ENCODE measurements at regions not wholly inside any gene's neighbourhood (a gene's known extent, or its start where the extent isn't known, plus 50 kb on each side); places are given as distances from the start of the nearest gene placed in this dataset.

DNA sequence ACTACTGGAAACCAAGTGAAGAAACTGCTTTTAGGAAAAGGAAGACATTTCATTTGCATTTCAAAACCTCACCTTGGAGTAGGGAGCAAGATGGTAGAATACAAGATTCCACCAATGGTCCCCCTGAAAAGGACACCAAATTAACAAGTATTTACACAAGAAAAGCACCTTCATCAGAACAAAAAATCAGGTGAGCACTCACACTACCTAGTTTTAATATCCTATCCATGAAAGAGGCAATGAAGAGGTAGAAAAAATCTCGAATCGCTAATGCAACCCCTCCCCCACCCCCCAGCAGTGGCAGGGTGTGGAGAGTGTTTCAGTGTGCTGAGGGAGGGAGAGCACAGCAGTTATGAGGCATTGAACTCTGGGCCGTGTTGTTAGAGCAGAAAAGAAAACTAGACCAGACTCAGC is 1397.0 kb upstream of the C9orf72 start:
- intact Hi-C loops (cut with micrococcal nuclease) (no loop called here), dilution Hi-C loops (cut with HindIII; ENCODE audit: low sequenced_read_pairs, unreplicated experiment) (no loop called here), in situ Hi-C loops (cut with MboI; ENCODE audit: low sequenced_read_pairs) (no loop called here)
- H3K9me1 ChIP-seq (ENCODE audit: insufficient read depth, low read length): no peaks in the 10 kb centered on the region
- no peak overlapping the region for H2AFZ ChIP-seq (replicated peaks; ENCODE audit: low read length, poor library complexity)
- TF ChIP-seq MAFK (IDR thresholded peaks at IDR 0.05; ENCODE audit: low read depth, low read length): no peak
- TF ChIP-seq USF2 (IDR thresholded peaks at IDR 0.05; ENCODE audit: low read depth, low read length): no peak
- TF ChIP-seq RFX5 (IDR thresholded peaks at IDR 0.05; ENCODE audit: low read depth, low read length): no peak
- TF ChIP-seq POLR2A (IDR thresholded peaks at IDR 0.05; ENCODE audit: low read depth, low read length): no peak
- no peak for TF ChIP-seq CTCF (conservative IDR thresholded peaks at IDR 0.05; ENCODE audit: low read depth, low read length)
- TF ChIP-seq MXI1 (IDR thresholded peaks at IDR 0.05; ENCODE audit: borderline replicate concordance, low read depth, low read length): no peak
- no peak for TF ChIP-seq SMC3 (IDR thresholded peaks at IDR 0.05; ENCODE audit: low read depth, low read length)
- TF ChIP-seq FOS (IDR thresholded peaks at IDR 0.05; ENCODE audit: low read depth, low read length): no peak
- TF ChIP-seq BHLHE40 (IDR thresholded peaks at IDR 0.05; ENCODE audit: low read depth, low read length): no peak
- TF ChIP-seq RCOR1 (IDR thresholded peaks at IDR 0.05; ENCODE audit: insufficient replicate concordance, low read length): no peak
- TF ChIP-seq RAD21 (IDR thresholded peaks at IDR 0.05; ENCODE audit: low read length): no peak
- ChIA-PET CTCF (no interaction called here), POLR2A (ENCODE audit: unreplicated experiment) (interaction anchor here (0.6 kb wide), 1 partner anchor 1056 kb away, joined by 3 read pairs; no protein-coding TSS in a partner anchor)
- no peak overlapping the region for H4K91ac ChIP-seq (ENCODE audit: insufficient read depth, low read depth, low read length)
- no CpG with 5 or more reads among the region's 3 CpGs for WGBS, 2 experiments (ENCODE audit: extremely low coverage in 2 of 2, insufficient read length in 1 of 2)
- H2BK120ac ChIP-seq (ENCODE audit: low read depth, low read length): no peak overlapping the region
- H3K27me3 ChIP-seq (ENCODE audit: control insufficient read depth, insufficient read depth, low read length): no peaks in the 10 kb centered on the region
- no peak overlapping the region for H3K4me2 ChIP-seq (ENCODE audit: low read depth, low read length)
- no peak overlapping the region for H3K23ac ChIP-seq (ENCODE audit: low read depth, low read length)
- H3K36me3 ChIP-seq (ENCODE audit: control insufficient read depth, insufficient read depth, low read length): no peaks in the 10 kb centered on the region
- no peak overlapping the region for H3K27ac ChIP-seq (ENCODE audit: insufficient read depth, low read length)
- peaks cover 8% of the 10 kb centered on the region for H3K9me3 ChIP-seq (ENCODE audit: control insufficient read depth, insufficient read depth, low read length)
- no peak overlapping the region for H4K8ac ChIP-seq (ENCODE audit: low read depth in 2 of 2, low read length in 2 of 2)
- ATAC-seq (ENCODE audit: low read depth) (no peak), DNase-seq (no peak)
- no peak overlapping the region for H3K18ac ChIP-seq (ENCODE audit: low read depth, low read length)
- H3K56ac ChIP-seq (ENCODE audit: extremely low read depth, insufficient read depth, low read length): no peak overlapping the region
- no peak overlapping the region for H2BK15ac ChIP-seq (ENCODE audit: low read depth, low read length)
- BruUV-seq (replicated peaks): no TSS peak
- no peak overlapping the region for H3K9ac ChIP-seq (ENCODE audit: low read depth, low read length)
- no peaks in the 10 kb centered on the region for H4K20me1 ChIP-seq (ENCODE audit: insufficient read depth, low read length)
- no peak overlapping the region for H2AK9ac ChIP-seq (replicated peaks; ENCODE audit: low read depth, low read length, poor library complexity)
- no peak overlapping the region for H3K14ac ChIP-seq (replicated peaks; ENCODE audit: low read depth, low read length)
- H4K5ac ChIP-seq (ENCODE audit: low read depth, low read length): no peak overlapping the region
- no peak overlapping the region for H3K4me3 ChIP-seq (ENCODE audit: insufficient read depth, low read depth, low read length)
- no peak overlapping the region for H2BK20ac ChIP-seq (ENCODE audit: low read depth, low read length)
- H3K4ac ChIP-seq (ENCODE audit: low read depth, low read length): no peak overlapping the region
- H2AK5ac ChIP-seq (ENCODE audit: low read depth, low read length): no peak overlapping the region
- no peaks in the 10 kb centered on the region for H3K79me1 ChIP-seq (ENCODE audit: low read depth in 1 of 2, low read length in 2 of 2)
- no peak overlapping the region for H2BK5ac ChIP-seq (ENCODE audit: low read depth, low read length, poor library complexity, severe bottlenecking)
- no peaks in the 10 kb centered on the region for H3K4me1 ChIP-seq (ENCODE audit: control insufficient read depth, insufficient read depth, low read length)
